DMS 273 treated with DMSO at 0.1 percent for 48 hours (cell line): ENCODE measurements at regions not wholly inside any gene's neighbourhood (a gene's known extent, or its start where the extent isn't known, plus 50 kb on each side); places are given as distances from the start of the nearest gene placed in this dataset.
"Not testable (repeated sequence)": the region's sequence is repeated elsewhere in the genome, so short reads cannot be mapped to it uniquely, and the experiment has no call there.

Source experiments
- DNase-seq: peaks from one replicate; lab custom pipeline; 2025; lab: John Stamatoyannopoulos, UW

GRCh38 chr5:19064094-19064493, 923.9 kb downstream of the CDH18 start:
- DNase-seq: no peak

GRCh38 chr5:19067741-19068140, 920.3 kb downstream of the CDH18 start:
- DNase-seq: no peak

GRCh38 chr5:19098434-19098833, 889.6 kb downstream of the CDH18 start:
- DNase-seq: no peak

- no peak for DNase-seq
These were observed 888.8 kb downstream of the CDH18 start for GRCh38 chr5:19099195-19099594.

- DNase-seq: no peak
These were observed 883.1 kb downstream of the CDH18 start for GRCh38 chr5:19104948-19105347.

- DNase-seq: no peak
These were observed 865.1 kb downstream of the CDH18 start for GRCh38 chr5:19122923-19123322.

GRCh38 chr5:19125956-19126713, 861.9 kb downstream of the CDH18 start:
- no peak for DNase-seq

GRCh38 chr5:19140276-19140675, 847.7 kb downstream of the CDH18 start:
- no peak for DNase-seq

- DNase-seq: not testable (repeated sequence)
These were observed 846.0 kb downstream of the CDH18 start for GRCh38 chr5:19141937-19142524.

- DNase-seq: not testable (repeated sequence)
These were observed 845.1 kb downstream of the CDH18 start for GRCh38 chr5:19142713-19143414.

- DNase-seq: no peak
These were observed 844.1 kb downstream of the CDH18 start for GRCh38 chr5:19143935-19144334.

- peak; percentile 20 for DNase-seq
These were observed 818.6 kb downstream of the CDH18 start for GRCh38 chr5:19169426-19169825.

GRCh38 chr5:19172926-19173470, 815.0 kb downstream of the CDH18 start:
- peak; percentile 20 for DNase-seq

- peak; percentile 97 for DNase-seq
These were observed 812.0 kb downstream of the CDH18 start for GRCh38 chr5:19175776-19176570.

- peak; percentile 29 for DNase-seq
These were observed 808.4 kb downstream of the CDH18 start for GRCh38 chr5:19179571-19179970.

- DNase-seq: no peak
These were observed 798.8 kb downstream of the CDH18 start for GRCh38 chr5:19189176-19189575.

- DNase-seq: no peak
These were observed 794.4 kb downstream of the CDH18 start for GRCh38 chr5:19193631-19194030.

- DNase-seq: no peak
These were observed 791.4 kb downstream of the CDH18 start for GRCh38 chr5:19196631-19197030.

GRCh38 chr5:19200251-19200650, 787.7 kb downstream of the CDH18 start:
- no peak for DNase-seq

GRCh38 chr5:19208397-19208796, 779.6 kb downstream of the CDH18 start:
- no peak for DNase-seq

GRCh38 chr5:19210886-19211285, 777.1 kb downstream of the CDH18 start:
- DNase-seq: no peak
